IMR-90 (cell line): ENCODE measurements at regions not wholly inside any gene's neighbourhood (a gene's known extent, or its start where the extent isn't known, plus 50 kb on each side); places are given as distances from the start of the nearest gene placed in this dataset.

Source experiments
- ATAC-seq: fragments of 200-7000 bp; cut with Tn5 transposase; 2 replicates; pipeline ENCODE4 v1.9.1; 2020; ENCODE audit warnings: low read depth, mild to moderate bottlenecking, moderate library complexity
- BruUV-seq: library from RNA; stranded (reverse); fragments of 400-500 nt; replicated peaks from 2 replicates; lab custom pipeline; 2021; lab: Mats Ljungman, UMichigan
- CTCF ChIA-PET: fragments of 300-600 bp; formaldehyde crosslinking; extraction: SDS; loops from one replicate; lab custom pipeline; 2021; ENCODE audit warnings: antibody characterized with exemption; lab: Yijun Ruan, JAX
- POLR2A ChIA-PET: fragments of 300-600 bp; sonication (Branson Sonifier 250); formaldehyde crosslinking; loops from one replicate; lab custom pipeline; 2022; ENCODE audit warnings: antibody characterized with exemption; ENCODE audit not compliant: unreplicated experiment; lab: Charles Lee
- DNase-seq: peaks from one replicate; pipeline ENCODE4 v3.0.0; 2013
- H2AFZ ChIP-seq: replicated peaks from 2 replicates; pipeline ENCODE3; 2013; ENCODE audit warnings: low read length, mild to moderate bottlenecking; ENCODE audit not compliant: poor library complexity
- H2AK5ac ChIP-seq: 2 replicates; pipeline ENCODE4 v1.6.1; 2013; ENCODE audit warnings: low read depth, low read length, inconsistent platforms
- H2AK9ac ChIP-seq: replicated peaks from 2 replicates; pipeline ENCODE3; 2013; ENCODE audit warnings: mild to moderate bottlenecking, low read depth, low read length, moderate library complexity; ENCODE audit not compliant: poor library complexity
- H2BK120ac ChIP-seq: 2 replicates; pipeline ENCODE4 v1.6.1; 2013; ENCODE audit warnings: low read depth, low read length, inconsistent platforms
- H2BK15ac ChIP-seq: 3 replicates; pipeline ENCODE4 v1.6.1; 2013; ENCODE audit warnings: low read depth, low read length, inconsistent platforms
- H2BK20ac ChIP-seq: 2 replicates; pipeline ENCODE4 v1.6.1; 2013; ENCODE audit warnings: low read depth, mild to moderate bottlenecking, inconsistent platforms, low read length, moderate library complexity
- H2BK5ac ChIP-seq: 2 replicates; pipeline ENCODE4 v1.6.1; 2013; ENCODE audit warnings: mild to moderate bottlenecking, low read depth, low read length, inconsistent platforms; ENCODE audit not compliant: poor library complexity, severe bottlenecking
- H3K14ac ChIP-seq: replicated peaks from 2 replicates; pipeline ENCODE4 v1.6.1; 2013; ENCODE audit warnings: low read depth, low read length, inconsistent platforms
- H3K18ac ChIP-seq: 2 replicates; pipeline ENCODE4 v1.6.1; 2013; ENCODE audit warnings: low read depth, low read length, control low read depth
- H3K23ac ChIP-seq: 2 replicates; pipeline ENCODE4 v1.6.1; 2013; ENCODE audit warnings: low read depth, low read length, inconsistent platforms
- H3K27ac ChIP-seq: 2 replicates; pipeline ENCODE4 v1.5.1; 2013; ENCODE audit warnings: mild to moderate bottlenecking, control low read depth, low read length; ENCODE audit not compliant: insufficient read depth
- H3K27me3 ChIP-seq: 2 replicates; pipeline ENCODE4 v1.6.1; 2013; ENCODE audit warnings: low read length; ENCODE audit not compliant: control insufficient read depth, insufficient read depth
- H3K36me3 ChIP-seq: 2 replicates; pipeline ENCODE4 v1.6.1; 2013; ENCODE audit warnings: low read length, mixed read lengths; ENCODE audit not compliant: control insufficient read depth, insufficient read depth
- H3K4ac ChIP-seq: 2 replicates; pipeline ENCODE4 v1.6.1; 2013; ENCODE audit warnings: low read depth, low read length, inconsistent platforms
- H3K4me1 ChIP-seq: 2 replicates; pipeline ENCODE4 v1.6.1; 2013; ENCODE audit warnings: low read length, mixed read lengths; ENCODE audit not compliant: control insufficient read depth, insufficient read depth
- H3K4me2 ChIP-seq: 2 replicates; pipeline ENCODE4 v1.6.1; 2013; ENCODE audit warnings: low read depth, mild to moderate bottlenecking, control low read depth, low read length, moderate library complexity
- H3K4me3 ChIP-seq: 2 replicates; pipeline ENCODE4 v1.5.1; 2013; ENCODE audit warnings: low read depth, mild to moderate bottlenecking, control low read depth, low read length, moderate library complexity; ENCODE audit not compliant: insufficient read depth
- H3K56ac ChIP-seq: 2 replicates; pipeline ENCODE4 v1.6.1; 2013; ENCODE audit warnings: low read length, inconsistent platforms; ENCODE audit not compliant: insufficient read depth; ENCODE audit errors: extremely low read depth
- H3K79me1 ChIP-seq, 2 experiments: 2 replicates each; pipeline ENCODE4 v1.6.1; 2013; ENCODE audit warnings: low read length in 2 of 2, inconsistent platforms in 1 of 2, low read depth in 1 of 2
- H3K9ac ChIP-seq: 2 replicates; pipeline ENCODE4 v1.6.1; 2013; ENCODE audit warnings: low read depth, low read length, control low read depth
- H3K9me1 ChIP-seq: 2 replicates; pipeline ENCODE4 v1.6.1; 2013; ENCODE audit warnings: low read length, inconsistent platforms; ENCODE audit not compliant: insufficient read depth
- H3K9me3 ChIP-seq: 2 replicates; pipeline ENCODE4 v1.6.1; 2013; ENCODE audit warnings: low read length; ENCODE audit not compliant: control insufficient read depth, insufficient read depth
- H4K20me1 ChIP-seq: 2 replicates; pipeline ENCODE4 v1.6.1; 2013; ENCODE audit warnings: low read length, inconsistent platforms; ENCODE audit not compliant: insufficient read depth
- H4K5ac ChIP-seq: 2 replicates; pipeline ENCODE4 v1.6.1; 2013; ENCODE audit warnings: mild to moderate bottlenecking, low read depth, low read length, control low read depth
- H4K8ac ChIP-seq, 2 experiments: 2 replicates each; pipeline ENCODE4 v1.6.1; 2013; ENCODE audit warnings: low read depth in 2 of 2, low read length in 2 of 2, control low read depth in 1 of 2, inconsistent platforms in 1 of 2
- H4K91ac ChIP-seq: 2 replicates; pipeline ENCODE4 v1.6.1; 2013; ENCODE audit warnings: low read depth, low read length, inconsistent platforms; ENCODE audit not compliant: insufficient read depth
- CEBPB ChIP-seq: IDR thresholded peaks from 2 replicates; pipeline ENCODE4 v1.6.1; 2012; ENCODE audit warnings: low read depth, low read length, improper control_type of control experiment
- CHD1 ChIP-seq: IDR thresholded peaks from 2 replicates; pipeline ENCODE4 v1.6.1; 2012; ENCODE audit warnings: low read depth, low read length, improper control_type of control experiment
- CTCF ChIP-seq: conservative IDR thresholded peaks from 2 replicates; pipeline ENCODE4 v1.5.1; 2012; ENCODE audit warnings: mild to moderate bottlenecking, low read depth, low read length, improper control_type of control experiment
- ELK1 ChIP-seq: fragments of 150-350 bp; IDR thresholded peaks from 2 replicates; pipeline ENCODE4 v1.6.1; 2016; ENCODE audit warnings: low read depth, mild to moderate bottlenecking, low read length, moderate library complexity, borderline replicate concordance
- MXI1 ChIP-seq: IDR thresholded peaks from 2 replicates; pipeline ENCODE4 v1.6.1; 2012; ENCODE audit warnings: low read depth, mild to moderate bottlenecking, low read length, moderate library complexity, borderline replicate concordance
- SMC3 ChIP-seq: fragments of 150-350 bp; IDR thresholded peaks from 2 replicates; pipeline ENCODE4 v1.6.1; 2016; ENCODE audit warnings: low read depth, mild to moderate bottlenecking, antibody characterized with exemption, low read length, moderate library complexity
- WGBS, 2 experiments: methylation state at CpG; one replicate each; pipeline versions ENCODE4 v1.1.5 to v1.1.7; 2013; ENCODE audit warnings: missing lambda C conversion rate in 2 of 2; ENCODE audit not compliant: insufficient read length in 1 of 2; ENCODE audit errors: extremely low coverage in 2 of 2; 5-methylcytosine and 5-hydroxymethylcytosine counted together
- dilution Hi-C: fragments of 300-500 bp; cut with HindIII; formaldehyde crosslinking; loops from one replicate; pipeline ENCODE4 v1.14.3; 2018; ENCODE audit warnings: low sequenced_read_pairs; ENCODE audit not compliant: unreplicated experiment
- in situ Hi-C: fragments of 300-500 bp; cut with MboI; formaldehyde crosslinking; loops from 3 replicates; pipeline ENCODE4 v1.14.3; 2019; ENCODE audit warnings: low sequenced_read_pairs, inconsistent platforms, mixed read lengths
- intact Hi-C: fragments of 100-400 bp; cut with micrococcal nuclease; formaldehyde crosslinking; loops from 2 replicates; pipeline ENCODE4 v1.10.0; 2022

- no peak overlapping the region for H2AK5ac ChIP-seq
- H2BK120ac ChIP-seq: no peak overlapping the region
- BruUV-seq: no TSS peak
- H3K36me3 ChIP-seq: no peaks in the 10 kb centered on the region
- H3K23ac ChIP-seq: no peak overlapping the region
- H3K79me1 ChIP-seq: no peaks in the 10 kb centered on the region
- H4K5ac ChIP-seq: no peak overlapping the region
- no peaks in the 10 kb centered on the region for H3K9me3 ChIP-seq
- dilution Hi-C loops: no loop called here
- H3K14ac ChIP-seq: no peak overlapping the region
- ATAC-seq (no peak), DNase-seq (no peak)
- H4K20me1 ChIP-seq: no peaks in the 10 kb centered on the region
- H3K27me3 ChIP-seq: no peaks in the 10 kb centered on the region
- in situ Hi-C loops: no loop called here
- H4K91ac ChIP-seq: no peak overlapping the region
- TF ChIP-seq ELK1 (no peak), MXI1 (no peak), CEBPB (no peak), SMC3 (no peak), CTCF (no peak), CHD1 (no peak)
- H3K4me2 ChIP-seq: no peak overlapping the region
- POLR2A ChIA-PET: no interaction called here
- no peak overlapping the region for H3K4me3 ChIP-seq
- peaks cover 8% of the 10 kb centered on the region for H3K4me1 ChIP-seq
- H2BK15ac ChIP-seq: no peak overlapping the region
- H4K8ac ChIP-seq: no peak overlapping the region
- no peak overlapping the region for H3K27ac ChIP-seq
- H2BK5ac ChIP-seq: no peak overlapping the region
- H3K4ac ChIP-seq: no peak overlapping the region
- H3K56ac ChIP-seq: no peak overlapping the region
- H2AK9ac ChIP-seq: no peak overlapping the region
- no peak overlapping the region for H2AFZ ChIP-seq
- CTCF ChIA-PET: interaction anchor here (1.2 to 1.5 kb wide), 2 partner anchors 22 to 395 kb away, joined by 3 read pairs; no protein-coding TSS in a partner anchor
- H3K9ac ChIP-seq: no peak overlapping the region
- no CpG with 5 or more reads among the region's 1 CpG for WGBS, 2 experiments
- peaks cover 4% of the 10 kb centered on the region; the same call in 1 of the 2 replicates for H3K9me1 ChIP-seq
- no peak overlapping the region for H2BK20ac ChIP-seq
- no peak overlapping the region for H3K18ac ChIP-seq
- intact Hi-C loops: no loop called here
Observed at GRCh38 chr4:31108762-31109161, 388.6 kb downstream of the PCDH7 start.
